GM23338 (cell line): ENCODE measurements at regions not wholly inside any gene's neighbourhood (a gene's known extent, or its start where the extent isn't known, plus 50 kb on each side); places are given as distances from the start of the nearest gene placed in this dataset.

Source experiments
- ATAC-seq: fragments of 200-7000 bp; cut with Tn5 transposase; 3 replicates; pipeline ENCODE4 v1.9.1; 2020
- DNase-seq: peaks from one replicate; pipeline ENCODE4 v3.0.0-alpha.2; 2015; ENCODE audit warnings: low spot score
- H2AFZ ChIP-seq: fragments of 200-600 bp; sonication (generic); 2 replicates; pipeline ENCODE4 v1.8.0; 2016; ENCODE audit warnings: antibody characterized with exemption, mild to moderate bottlenecking, moderate library complexity
- H3F3A ChIP-seq: fragments of 200-600 bp; sonication (generic); replicated peaks from 2 replicates; pipeline ENCODE4 v1.8.0; 2017; ENCODE audit warnings: antibody characterized with exemption, mixed run types, low read depth
- H3K27ac ChIP-seq: fragments of 200-600 bp; sonication (generic); 2 replicates; pipeline ENCODE4 v1.6.1; 2016; ENCODE audit warnings: low read depth
- H3K27me3 ChIP-seq: fragments of 200-600 bp; sonication (generic); 2 replicates; pipeline ENCODE4 v1.8.0; 2016; ENCODE audit warnings: mild to moderate bottlenecking, mixed run types, moderate library complexity; ENCODE audit not compliant: insufficient read depth
- H3K36me3 ChIP-seq: fragments of 200-600 bp; sonication (generic); 2 replicates; pipeline ENCODE4 v1.8.0; 2016; ENCODE audit warnings: mild to moderate bottlenecking; ENCODE audit not compliant: insufficient read depth
- H3K4me1 ChIP-seq: fragments of 200-600 bp; sonication (generic); 2 replicates; pipeline ENCODE4 v1.8.0; 2016; ENCODE audit warnings: mild to moderate bottlenecking, moderate library complexity; ENCODE audit not compliant: insufficient read depth
- H3K4me2 ChIP-seq: fragments of 200-600 bp; sonication (generic); 2 replicates; pipeline ENCODE4 v1.7.1; 2017; ENCODE audit warnings: mixed run types
- H3K4me3 ChIP-seq: fragments of 200-600 bp; sonication (generic); 2 replicates; pipeline ENCODE4 v1.6.1; 2016; ENCODE audit warnings: mixed run types
- H3K79me2 ChIP-seq: fragments of 200-600 bp; sonication (generic); replicated peaks from 2 replicates; pipeline ENCODE4 v1.8.0; 2017; ENCODE audit warnings: mild to moderate bottlenecking; ENCODE audit not compliant: insufficient read depth
- H3K9me2 ChIP-seq: fragments of 200-600 bp; sonication (generic); 2 replicates; pipeline ENCODE4 v1.8.0; 2017; ENCODE audit not compliant: insufficient read depth
- H4K20me1 ChIP-seq: fragments of 200-600 bp; sonication (generic); replicated peaks from 2 replicates; pipeline ENCODE4 v1.8.0; 2017; ENCODE audit warnings: mild to moderate bottlenecking; ENCODE audit not compliant: insufficient read depth
- H3K27ac Mint-ChIP-seq: 2 replicates; pipeline ENCODE4 v1.8.0; 2020; ENCODE audit warnings: inconsistent platforms, mild to moderate bottlenecking, moderate library complexity, mixed read lengths
- H3K27me3 Mint-ChIP-seq: 3 replicates; pipeline ENCODE4 v1.8.0; 2022; ENCODE audit warnings: low read depth, mild to moderate bottlenecking, moderate library complexity, mixed read lengths, inconsistent platforms; ENCODE audit not compliant: insufficient read depth, poor library complexity
- H3K36me3 Mint-ChIP-seq: 3 replicates; pipeline ENCODE4 v1.8.0; 2021; ENCODE audit warnings: low read depth, mild to moderate bottlenecking, inconsistent platforms, moderate library complexity, mixed read lengths
- H3K4me1 Mint-ChIP-seq: 3 replicates; pipeline ENCODE4 v1.8.0; 2020; ENCODE audit warnings: mild to moderate bottlenecking, inconsistent platforms, mixed read lengths
- H3K4me3 Mint-ChIP-seq: 3 replicates; pipeline ENCODE4 v1.8.0; 2021; ENCODE audit warnings: moderate library complexity, mild to moderate bottlenecking, inconsistent platforms, mixed read lengths
- H3K9me3 Mint-ChIP-seq: 3 replicates; pipeline ENCODE4 v1.8.0; 2020; ENCODE audit warnings: moderate library complexity, mild to moderate bottlenecking, inconsistent platforms, mixed read lengths
- EZH2 ChIP-seq: fragments of 200-600 bp; sonication (generic); IDR thresholded peaks from one replicate; pipeline ENCODE4 v1.8.0; 2017; ENCODE audit warnings: antibody characterized with exemption, mild to moderate bottlenecking, low read depth; ENCODE audit not compliant: unreplicated experiment
- EZH2phosphoT487 ChIP-seq: fragments of 200-600 bp; sonication (generic); IDR thresholded peaks from one replicate; pipeline ENCODE4 v1.8.1; 2018; ENCODE audit warnings: antibody characterized with exemption; ENCODE audit not compliant: unreplicated experiment
- JUNB ChIP-seq: IDR thresholded peaks from one replicate; pipeline ENCODE4 v1.6.1; 2016; ENCODE audit warnings: antibody characterized with exemption; ENCODE audit not compliant: unreplicated experiment
- ZNF462 ChIP-seq: fragments of 250-450 bp; sonication (Bioruptor Pico); IDR thresholded peaks from 2 replicates; pipeline ENCODE4 v1.5.0; 2020; ENCODE audit warnings: mild to moderate bottlenecking, moderate library complexity

GRCh38 chr7:106536079-106536478, 124.9 kb downstream of the CCDC71L start (continued):
- no peak for TF ChIP-seq ZNF462 (CRISPR knock-in tag)

GRCh38 chr7:106535234-106535932, 125.6 kb downstream of the CCDC71L start:
- no peak for ATAC-seq
- no peak for DNase-seq

More at GRCh38 chr7:106535234-106535932, 125.6 kb downstream of the CCDC71L start:
- no peak overlapping the region for H3K27ac ChIP-seq
- TF ChIP-seq EZH2 (no peak), EZH2phosphoT487 (no peak), JUNB (no peak)
- Mint-ChIP-seq H3K4me3 (no peak overlapping the region), H3K27me3 (no peaks in the 10 kb centered on the region), H3K4me1 (peaks cover 7% of the 10 kb centered on the region; the same call in 2 of the 3 replicates), H3K36me3 (0 out of 3 replicates have a peak, but pooled peaks cover 5% of the 10 kb centered on the region), H3K27ac (no peak overlapping the region), H3K9me3 (peaks cover 4% of the 10 kb centered on the region; the same call in 2 of the 3 replicates)
- H3K4me2 ChIP-seq: no peak overlapping the region
- no peaks in the 10 kb centered on the region for H3F3A ChIP-seq
- H3K4me3 ChIP-seq: no peak overlapping the region
- H3K9me2 ChIP-seq: peaks cover 13% of the 10 kb centered on the region
- H4K20me1 ChIP-seq: no peaks in the 10 kb centered on the region
- H3K4me1 ChIP-seq: no peaks in the 10 kb centered on the region; the same call in 1 of the 2 replicates
- H3K36me3 ChIP-seq: no peaks in the 10 kb centered on the region
- H3K27me3 ChIP-seq: no peaks in the 10 kb centered on the region
- H2AFZ ChIP-seq: no peak overlapping the region
- no peaks in the 10 kb centered on the region for H3K79me2 ChIP-seq
